A673 (cell line): ENCODE measurements at regions not wholly inside any gene's neighbourhood (a gene's known extent, or its start where the extent isn't known, plus 50 kb on each side); places are given as distances from the start of the nearest gene placed in this dataset.

Experiments
- CTCF ChIP-seq: fragments of 300-800, 200-600 bp; sonication (generic); conservative IDR thresholded peaks from 2 replicates; pipeline ENCODE4 v1.5.1; 2017; ENCODE audit warnings: low read depth, mild to moderate bottlenecking, antibody characterized with exemption, low read length, moderate library complexity, mixed read lengths
- EZH2 ChIP-seq: fragments of 200-600 bp; sonication (generic); IDR thresholded peaks from 2 replicates; pipeline ENCODE4 v1.6.1; 2017; ENCODE audit warnings: borderline replicate concordance, low read depth, mild to moderate bottlenecking, mixed read lengths, antibody characterized with exemption, low read length; ENCODE audit not compliant: poor library complexity, severe bottlenecking

GRCh38 chrX:45517090-45517973, 316.7 kb upstream of the DIPK2B start:
- no peak for TF ChIP-seq EZH2
- TF ChIP-seq CTCF: no peak
